CD4-positive, CD25-positive, alpha-beta regulatory T cell (primary cell): ENCODE measurements at regions not wholly inside any gene's neighbourhood (a gene's known extent, or its start where the extent isn't known, plus 50 kb on each side); places are given as distances from the start of the nearest gene placed in this dataset.

ENCODE experiments used
- ATAC-seq, 2 donors: fragments of 150-1000 bp; cut with Tn5 transposase; one replicate each; pipeline ENCODE4 v1.10.0; 2021; ENCODE audit warnings: low read depth in 2 of 2, moderate number of reproducible peaks in 2 of 2, moderate library complexity in 1 of 2
- DNase-seq, 3 donors: peaks; one replicate each; pipeline versions ENCODE4 v3.0.0 to v3.0.0-alpha.2; 2012 to 2022; ENCODE audit warnings: mixed read lengths in 1 of 3
- H3K27ac ChIP-seq: one replicate; pipeline ENCODE4 v1.7.0; 2013; ENCODE audit warnings: mild to moderate bottlenecking, low read length; ENCODE audit not compliant: insufficient read depth, poor library complexity, severe bottlenecking
- H3K27me3 ChIP-seq: one replicate; pipeline ENCODE4 v1.7.0; 2013; ENCODE audit warnings: low read length; ENCODE audit not compliant: control insufficient read depth, insufficient read depth
- H3K36me3 ChIP-seq: one replicate; pipeline ENCODE4 v1.7.0; 2013; ENCODE audit warnings: mild to moderate bottlenecking, low read length, moderate library complexity; ENCODE audit not compliant: control insufficient read depth, insufficient read depth
- H3K4me1 ChIP-seq: 2 replicates; pipeline ENCODE4 v1.7.0; 2013; ENCODE audit warnings: mild to moderate bottlenecking, low read length; ENCODE audit not compliant: insufficient read depth, control insufficient read depth, poor library complexity, severe bottlenecking
- H3K4me3 ChIP-seq: one replicate; pipeline ENCODE4 v1.7.0; 2013; ENCODE audit warnings: low read depth, mild to moderate bottlenecking, low read length, moderate library complexity
- H3K9me3 ChIP-seq, 2 experiments: 1 replicate in 1 of 2; 2 replicates in 1 of 2; pipeline ENCODE4 v1.7.0; 2013; ENCODE audit warnings: low read length in 2 of 2, mild to moderate bottlenecking in 1 of 2, moderate library complexity in 1 of 2; ENCODE audit not compliant: control insufficient read depth in 2 of 2
- H3K27ac Mint-ChIP-seq, 3 donors: one replicate each; pipeline ENCODE4 v1.8.0; 2020 to 2022; ENCODE audit warnings: mild to moderate bottlenecking in 3 of 3, mixed read lengths in 3 of 3, moderate library complexity in 2 of 3
- H3K27me3 Mint-ChIP-seq: one replicate; pipeline ENCODE4 v1.8.0; 2022; ENCODE audit warnings: mild to moderate bottlenecking, mixed read lengths
- H3K36me3 Mint-ChIP-seq: one replicate; pipeline ENCODE4 v1.8.0; 2020; ENCODE audit warnings: mixed read lengths
- H3K4me1 Mint-ChIP-seq, 4 donors: one replicate each; pipeline ENCODE4 v1.8.0; 2020 to 2022; ENCODE audit warnings: mixed read lengths in 4 of 4, mild to moderate bottlenecking in 1 of 4
- H3K4me3 Mint-ChIP-seq, 4 donors: one replicate each; pipeline ENCODE4 v1.8.0; 2020 to 2022; ENCODE audit warnings: mild to moderate bottlenecking in 4 of 4, mixed read lengths in 4 of 4, moderate library complexity in 3 of 4
- H3K9me3 Mint-ChIP-seq, 7 donors: one replicate each; pipeline ENCODE4 v1.8.0; 2020 to 2022; ENCODE audit warnings: mixed read lengths in 7 of 7, mild to moderate bottlenecking in 3 of 7, moderate library complexity in 2 of 7

GRCh38 chr6:56383160-56383559, 135.8 kb upstream of the COL21A1 start:
- no peak for ATAC-seq
- Mint-ChIP-seq H3K27me3 (no peaks in the 10 kb centered on the region), H3K9me3 (peaks cover 0 to 4% (median 0%) of the 10 kb centered on the region in 7 donors), H3K4me3 (no peak overlapping the region), H3K36me3 (no peaks in the 10 kb centered on the region), H3K4me1 (no peaks in the 10 kb centered on the region), H3K27ac (peak overlapping the region in 1 of 3 donors; percentile 32)
- H3K27ac ChIP-seq, result no peak overlapping the region
- no peak for DNase-seq
- H3K36me3 ChIP-seq, result no peaks in the 10 kb centered on the region
- H3K27me3 ChIP-seq, result no peaks in the 10 kb centered on the region
- H3K9me3 ChIP-seq, result no peaks in the 10 kb centered on the region
- H3K4me3 ChIP-seq, result no peak overlapping the region
- H3K4me1 ChIP-seq, result no peaks in the 10 kb centered on the region

DNA sequence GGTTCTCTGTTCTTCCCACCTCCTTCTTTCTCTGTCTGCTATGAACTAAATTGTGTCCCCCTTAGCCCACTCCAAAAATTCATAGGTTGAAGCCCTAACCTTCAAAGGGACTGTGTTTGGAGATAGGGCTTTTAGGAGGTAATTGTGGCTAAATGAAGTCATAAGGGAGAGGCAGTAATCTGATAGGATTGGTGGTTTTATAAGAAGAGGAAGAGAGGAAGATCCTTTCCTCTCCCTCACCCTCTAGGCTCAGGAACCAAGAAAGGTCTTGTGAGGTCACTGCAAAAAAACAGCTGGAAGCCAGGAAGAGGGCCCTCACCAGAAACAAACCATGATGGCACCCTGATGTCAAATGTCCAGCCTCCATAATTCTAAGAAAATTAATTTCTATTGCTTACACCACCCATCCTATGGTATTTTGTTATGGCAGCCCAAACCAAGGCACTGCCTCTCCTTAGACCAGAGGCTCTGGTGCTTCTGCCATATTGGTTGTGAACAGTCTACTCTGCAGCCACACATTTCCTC, 135.1 kb upstream of the COL21A1 start:
- Mint-ChIP-seq H3K27ac (no peak overlapping the region), H3K9me3 (peaks cover 0 to 4% (median 0%) of the 10 kb centered on the region in 7 donors), H3K4me3 (no peak overlapping the region), H3K4me1 (no peaks in the 10 kb centered on the region), H3K27me3 (no peaks in the 10 kb centered on the region), H3K36me3 (no peaks in the 10 kb centered on the region)
- no peaks in the 10 kb centered on the region for H3K9me3 ChIP-seq
- ATAC-seq (no peak), DNase-seq (no peak)
- H3K27me3 ChIP-seq, result no peaks in the 10 kb centered on the region
- H3K4me3 ChIP-seq, result no peak overlapping the region
- no peaks in the 10 kb centered on the region for H3K36me3 ChIP-seq
- no peak overlapping the region for H3K27ac ChIP-seq
- no peaks in the 10 kb centered on the region for H3K4me1 ChIP-seq

GRCh38 chr6:56381801-56382251, 134.4 kb upstream of the COL21A1 start:
- no peaks in the 10 kb centered on the region for H3K9me3 ChIP-seq
- Mint-ChIP-seq H3K9me3 (peaks cover 0 to 4% (median 0%) of the 10 kb centered on the region in 7 donors), H3K27me3 (no peaks in the 10 kb centered on the region), H3K36me3 (no peaks in the 10 kb centered on the region), H3K4me1 (no peaks in the 10 kb centered on the region), H3K4me3 (no peak overlapping the region), H3K27ac (no peak overlapping the region)
- H3K27ac ChIP-seq, result no peak overlapping the region
- H3K4me3 ChIP-seq, result no peak overlapping the region
- H3K36me3 ChIP-seq, result no peaks in the 10 kb centered on the region
- no peak for DNase-seq
- no peaks in the 10 kb centered on the region for H3K4me1 ChIP-seq
- H3K27me3 ChIP-seq, result no peaks in the 10 kb centered on the region
- no peak for ATAC-seq

GRCh38 chr6:56380476-56380875, 133.1 kb upstream of the COL21A1 start:
- Histone ChIP-seq H3K9me3 (no peaks in the 10 kb centered on the region), H3K36me3 (no peaks in the 10 kb centered on the region), H3K4me3 (no peak overlapping the region), H3K27ac (no peak overlapping the region), H3K4me1 (no peaks in the 10 kb centered on the region), H3K27me3 (no peaks in the 10 kb centered on the region)
- Mint-ChIP-seq H3K9me3 (peaks cover 0 to 4% (median 0%) of the 10 kb centered on the region in 7 donors), H3K36me3 (no peaks in the 10 kb centered on the region), H3K27ac (no peak overlapping the region), H3K4me3 (no peak overlapping the region), H3K27me3 (peaks cover 4% of the 10 kb centered on the region), H3K4me1 (no peaks in the 10 kb centered on the region)
- ATAC-seq (no peak), DNase-seq (no peak)

DNA sequence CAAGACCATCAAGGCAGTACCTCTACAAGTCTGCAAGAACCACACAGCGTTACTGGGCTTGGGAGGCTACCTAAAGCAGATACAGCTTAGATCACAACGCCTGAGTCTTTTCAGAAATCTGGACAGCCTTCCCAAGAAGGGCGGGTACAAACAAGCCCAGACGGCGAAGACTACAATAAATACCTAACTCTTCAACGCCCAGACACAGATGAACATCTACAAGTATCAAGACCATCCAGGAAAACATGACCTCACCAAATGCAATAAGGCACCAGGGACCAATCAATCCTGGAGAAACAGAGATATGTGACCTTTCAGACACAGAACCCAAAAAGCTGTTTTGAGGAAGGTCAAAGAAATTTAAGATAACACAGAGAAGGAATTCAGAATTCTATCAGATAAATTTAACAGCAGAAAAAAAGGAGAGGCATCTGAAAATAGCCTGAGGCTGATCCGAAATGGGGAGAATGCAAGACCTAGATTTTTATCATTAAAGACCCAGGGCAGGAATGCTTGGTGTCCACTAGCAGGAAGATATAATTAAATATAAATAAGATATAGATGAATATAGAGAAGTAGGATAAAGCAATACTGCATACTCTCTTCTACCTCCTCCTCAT, 131.7 kb upstream of the COL21A1 start:
- Mint-ChIP-seq H3K36me3 (no peaks in the 10 kb centered on the region), H3K4me3 (no peak overlapping the region), H3K27me3 (peaks cover 4% of the 10 kb centered on the region), H3K27ac (no peak overlapping the region), H3K9me3 (peaks cover 0 to 1% (median 0%) of the 10 kb centered on the region in 7 donors), H3K4me1 (no peaks in the 10 kb centered on the region)
- no peak overlapping the region for H3K4me3 ChIP-seq
- no peaks in the 10 kb centered on the region for H3K36me3 ChIP-seq
- H3K27ac ChIP-seq, result no peak overlapping the region
- H3K4me1 ChIP-seq, result no peaks in the 10 kb centered on the region
- DNase-seq (no peak), ATAC-seq (no peak)
- H3K9me3 ChIP-seq, result no peaks in the 10 kb centered on the region
- H3K27me3 ChIP-seq, result no peaks in the 10 kb centered on the region

DNA sequence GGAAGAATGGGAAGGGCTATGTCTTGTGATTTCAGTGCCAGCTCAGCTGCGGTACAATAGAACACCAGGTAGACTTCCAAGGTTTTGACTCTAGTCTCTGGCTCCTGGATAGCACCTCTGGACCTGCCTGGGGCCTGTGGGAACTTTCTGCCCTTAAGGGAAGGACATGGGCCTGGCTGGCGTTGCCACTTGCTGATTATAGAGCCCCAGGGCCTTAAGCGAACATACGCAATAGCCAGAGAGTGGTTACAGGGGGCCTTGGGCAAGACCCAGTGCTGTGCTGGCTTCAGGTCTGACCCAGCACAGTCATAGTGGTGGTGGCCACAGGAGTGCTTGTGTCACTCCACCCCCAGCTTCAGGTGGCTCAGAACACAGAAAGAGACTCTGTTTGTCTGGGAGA, 131.1 kb upstream of the COL21A1 start:
- Histone ChIP-seq H3K27me3 (no peaks in the 10 kb centered on the region), H3K36me3 (no peaks in the 10 kb centered on the region), H3K27ac (no peak overlapping the region), H3K9me3 (no peaks in the 10 kb centered on the region), H3K4me3 (no peak overlapping the region), H3K4me1 (no peaks in the 10 kb centered on the region)
- H3K27ac Mint-ChIP-seq, result no peak overlapping the region
- H3K4me3 Mint-ChIP-seq, result no peak overlapping the region
- ATAC-seq, result no peak
- no peaks in the 10 kb centered on the region for H3K4me1 Mint-ChIP-seq
- peaks cover 4% of the 10 kb centered on the region for H3K27me3 Mint-ChIP-seq
- DNase-seq, result no peak
- peaks cover 0 to 1% (median 0%) of the 10 kb centered on the region in 7 donors for H3K9me3 Mint-ChIP-seq
- H3K36me3 Mint-ChIP-seq, result no peaks in the 10 kb centered on the region

GRCh38 chr6:56377295-56377694, 129.9 kb upstream of the COL21A1 start:
- Mint-ChIP-seq H3K4me1 (no peaks in the 10 kb centered on the region), H3K27me3 (peaks cover 4% of the 10 kb centered on the region), H3K4me3 (no peak overlapping the region), H3K9me3 (no peaks in the 10 kb centered on the region), H3K36me3 (no peaks in the 10 kb centered on the region), H3K27ac (no peak overlapping the region)
- Histone ChIP-seq H3K9me3 (no peaks in the 10 kb centered on the region), H3K4me3 (no peak overlapping the region), H3K27me3 (no peaks in the 10 kb centered on the region), H3K4me1 (no peaks in the 10 kb centered on the region), H3K27ac (no peak overlapping the region), H3K36me3 (no peaks in the 10 kb centered on the region)
- DNase-seq (no peak), ATAC-seq (no peak)

DNA sequence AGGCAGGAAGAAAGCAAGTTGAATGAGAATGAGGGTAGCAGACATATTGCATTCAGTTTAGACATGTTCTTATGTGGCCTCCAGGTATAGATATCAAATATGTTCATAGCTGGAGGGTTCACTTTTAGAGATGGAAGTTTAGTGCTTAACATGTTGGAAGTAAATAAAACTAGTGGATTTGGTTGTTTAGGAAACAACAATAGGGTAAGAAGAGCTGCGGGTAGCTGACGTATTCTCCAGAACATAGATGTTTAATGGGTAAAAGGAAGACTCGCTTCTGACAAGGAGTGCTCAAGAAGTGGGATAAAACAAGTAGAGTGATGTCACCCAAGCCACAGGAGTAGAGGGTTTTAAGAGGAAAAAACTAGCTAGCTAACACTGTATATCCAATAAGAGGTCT, 128.4 kb upstream of the COL21A1 start:
- ATAC-seq (no peak), DNase-seq (no peak)
- H3K36me3 ChIP-seq, result no peaks in the 10 kb centered on the region
- H3K4me1 ChIP-seq, result no peaks in the 10 kb centered on the region
- no peak overlapping the region for H3K27ac ChIP-seq
- no peak overlapping the region for H3K27ac Mint-ChIP-seq
- no peaks in the 10 kb centered on the region for H3K4me1 Mint-ChIP-seq
- no peaks in the 10 kb centered on the region for H3K9me3 Mint-ChIP-seq
- no peaks in the 10 kb centered on the region for H3K36me3 Mint-ChIP-seq
- no peak overlapping the region for H3K4me3 Mint-ChIP-seq
- peaks cover 4% of the 10 kb centered on the region for H3K27me3 Mint-ChIP-seq
- H3K4me3 ChIP-seq, result no peak overlapping the region
- no peaks in the 10 kb centered on the region for H3K9me3 ChIP-seq
- H3K27me3 ChIP-seq, result no peaks in the 10 kb centered on the region
